ENCODE measurements at regions not wholly inside any gene's neighbourhood (a gene's known extent, or its start where the extent isn't known, plus 50 kb on each side); places are given as distances from the start of the nearest gene placed in this dataset.

DNA sequence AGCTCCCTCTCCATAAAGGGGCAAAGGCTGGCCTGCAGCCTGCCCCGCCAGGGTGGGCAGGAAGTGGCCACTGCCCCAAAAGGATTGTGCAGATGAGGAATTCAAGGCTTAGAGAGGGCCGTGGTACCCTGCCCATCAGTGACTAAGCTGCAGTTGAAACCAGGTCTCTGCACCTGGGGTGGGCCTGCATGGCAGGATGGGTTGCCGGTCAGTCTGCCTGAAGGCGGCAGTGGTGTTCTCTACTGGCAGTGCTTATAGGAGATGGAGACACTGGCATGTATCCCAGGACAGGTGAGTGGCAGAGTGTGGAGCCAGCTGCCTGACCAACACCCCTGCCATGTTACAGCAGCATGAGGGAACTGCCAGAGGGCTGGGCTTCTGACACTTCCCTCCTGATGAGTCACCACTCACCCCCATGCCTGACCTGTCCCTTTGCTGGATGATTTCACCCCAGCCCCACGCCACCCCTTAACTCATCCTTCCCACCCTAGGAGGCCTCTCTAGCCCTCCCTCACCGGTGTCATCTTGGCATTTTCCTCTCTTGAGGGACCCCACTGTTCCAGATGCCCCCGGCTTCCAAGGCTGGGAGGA is 70.2 kb upstream of the LMO1 start:
- peaks cover 36% of the 10 kb centered on the region for H3K4me1 ChIP-seq (ENCODE audit: insufficient read depth, insufficient read length)
- H3K9me3 ChIP-seq (ENCODE audit: insufficient read depth, low read length), result no peaks in the 10 kb centered on the region
- TF ChIP-seq SUZ12 (IDR thresholded peaks at IDR 0.05; ENCODE audit: extremely low read depth, insufficient read depth, insufficient read length), result no peak
- TF ChIP-seq YY1 (IDR thresholded peaks at IDR 0.05; ENCODE audit: insufficient read depth, insufficient read length), result no peak
- TF ChIP-seq ZNF274 (IDR thresholded peaks at IDR 0.05; ENCODE audit: low read depth, low read length), result no peak
- H3K9ac ChIP-seq (ENCODE audit: insufficient read length, low read depth), result no peak overlapping the region
- no peak overlapping the region for H3K4me3 ChIP-seq (ENCODE audit: insufficient read length, low read depth)
- DNase-seq (ENCODE audit: low read depth, low spot score), result no peak
- no peaks in the 10 kb centered on the region for H3K36me3 ChIP-seq (ENCODE audit: insufficient read depth, insufficient read length, low read length)
- peaks cover 7% of the 10 kb centered on the region for H3K27me3 ChIP-seq (ENCODE audit: insufficient read depth, insufficient read length)

DNA sequence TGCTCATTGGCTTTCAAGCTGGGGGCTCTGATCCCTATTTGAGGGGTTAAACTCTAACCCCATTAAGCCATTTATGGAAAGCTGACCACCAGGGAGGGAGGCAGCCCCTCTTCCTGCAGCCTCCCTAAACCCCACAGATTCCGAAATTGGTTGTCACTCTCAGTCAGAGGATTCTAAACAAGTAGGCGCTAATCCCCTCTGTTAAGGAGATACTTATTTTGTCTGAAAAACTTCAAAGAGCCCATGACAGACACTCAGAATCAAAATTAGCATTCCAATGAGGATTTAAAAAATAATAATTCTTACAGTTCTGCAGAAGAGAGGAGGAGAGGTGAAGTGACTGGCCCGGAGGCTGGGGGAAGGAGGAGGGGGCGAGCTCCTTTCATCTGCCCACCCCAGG is 69.7 kb upstream of the LMO1 start:
- peaks cover 36% of the 10 kb centered on the region for H3K4me1 ChIP-seq (ENCODE audit: insufficient read depth, insufficient read length)
- no peak for DNase-seq (ENCODE audit: low read depth, low spot score)
- H3K27me3 ChIP-seq (ENCODE audit: insufficient read depth, insufficient read length), result peaks cover 7% of the 10 kb centered on the region
- H3K36me3 ChIP-seq (ENCODE audit: insufficient read depth, insufficient read length, low read length), result no peaks in the 10 kb centered on the region
- H3K9ac ChIP-seq (ENCODE audit: insufficient read length, low read depth), result no peak overlapping the region
- H3K4me3 ChIP-seq (ENCODE audit: insufficient read length, low read depth), result no peak overlapping the region
- no peak for TF ChIP-seq SUZ12 (IDR thresholded peaks at IDR 0.05; ENCODE audit: extremely low read depth, insufficient read depth, insufficient read length)
- TF ChIP-seq YY1 (IDR thresholded peaks at IDR 0.05; ENCODE audit: insufficient read depth, insufficient read length), result no peak
- TF ChIP-seq ZNF274 (IDR thresholded peaks at IDR 0.05; ENCODE audit: low read depth, low read length), result no peak
- no peaks in the 10 kb centered on the region for H3K9me3 ChIP-seq (ENCODE audit: insufficient read depth, low read length)

DNA sequence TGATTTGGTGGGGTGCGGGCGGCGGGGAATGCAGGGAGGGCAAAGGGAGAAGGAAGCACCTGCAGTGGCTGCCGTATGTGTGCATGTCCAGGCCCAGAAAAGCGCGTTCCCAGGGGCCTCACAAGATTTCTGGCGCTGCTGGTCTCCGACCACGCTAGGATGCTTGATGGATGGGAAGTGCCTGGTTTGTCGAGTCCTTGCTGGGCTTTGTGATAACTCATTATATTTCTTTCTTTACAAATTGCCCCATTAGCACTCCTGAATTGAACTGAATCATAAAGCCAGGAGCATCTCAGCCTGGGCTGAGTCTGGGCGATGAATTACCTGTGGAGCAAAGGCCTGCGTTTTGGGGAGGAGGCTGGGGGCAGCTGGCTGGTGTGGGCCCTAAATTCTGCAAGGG is 69.2 kb upstream of the LMO1 start:
- H3K4me3 ChIP-seq (ENCODE audit: insufficient read length, low read depth), result no peak overlapping the region
- H3K27me3 ChIP-seq (ENCODE audit: insufficient read depth, insufficient read length), result peaks cover 7% of the 10 kb centered on the region
- H3K9ac ChIP-seq (ENCODE audit: insufficient read length, low read depth), result no peak overlapping the region
- H3K9me3 ChIP-seq (ENCODE audit: insufficient read depth, low read length), result no peaks in the 10 kb centered on the region
- H3K36me3 ChIP-seq (ENCODE audit: insufficient read depth, insufficient read length, low read length), result no peaks in the 10 kb centered on the region
- H3K4me1 ChIP-seq (ENCODE audit: insufficient read depth, insufficient read length), result peaks cover 36% of the 10 kb centered on the region
- TF ChIP-seq YY1 (IDR thresholded peaks at IDR 0.05; ENCODE audit: insufficient read depth, insufficient read length) (no peak), ZNF274 (IDR thresholded peaks at IDR 0.05; ENCODE audit: low read depth, low read length) (no peak), SUZ12 (IDR thresholded peaks at IDR 0.05; ENCODE audit: extremely low read depth, insufficient read depth, insufficient read length) (no peak)
- DNase-seq (ENCODE audit: low read depth, low spot score), result no peak

DNA sequence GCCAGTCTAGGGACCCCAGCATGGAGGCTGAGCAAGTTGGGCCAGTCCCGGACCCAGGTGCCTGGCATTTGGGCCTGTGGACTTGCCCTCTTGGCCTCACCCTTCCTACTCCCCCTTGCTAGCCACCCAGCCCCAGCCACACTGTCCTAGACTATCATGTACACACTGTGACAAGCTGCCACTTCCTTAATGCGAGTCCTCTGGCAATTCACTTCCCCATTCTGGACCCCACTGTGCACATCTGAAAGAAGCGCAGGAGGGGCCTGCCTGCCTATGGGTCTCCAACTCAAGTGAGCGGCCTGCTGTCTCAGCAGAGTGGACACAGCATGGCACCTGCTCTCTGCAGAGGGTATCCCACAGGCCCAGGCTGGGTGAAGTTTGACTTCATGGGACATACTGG is 68.5 kb upstream of the LMO1 start:
- no peak for DNase-seq (ENCODE audit: low read depth, low spot score)
- TF ChIP-seq SUZ12 (IDR thresholded peaks at IDR 0.05; ENCODE audit: extremely low read depth, insufficient read depth, insufficient read length) (no peak), YY1 (IDR thresholded peaks at IDR 0.05; ENCODE audit: insufficient read depth, insufficient read length) (no peak), ZNF274 (IDR thresholded peaks at IDR 0.05; ENCODE audit: low read depth, low read length) (no peak)
- H3K4me1 ChIP-seq (ENCODE audit: insufficient read depth, insufficient read length), result peaks cover 36% of the 10 kb centered on the region
- H3K4me3 ChIP-seq (ENCODE audit: insufficient read length, low read depth), result no peak overlapping the region
- no peaks in the 10 kb centered on the region for H3K9me3 ChIP-seq (ENCODE audit: insufficient read depth, low read length)
- H3K27me3 ChIP-seq (ENCODE audit: insufficient read depth, insufficient read length), result peaks cover 7% of the 10 kb centered on the region
- no peaks in the 10 kb centered on the region for H3K36me3 ChIP-seq (ENCODE audit: insufficient read depth, insufficient read length, low read length)
- H3K9ac ChIP-seq (ENCODE audit: insufficient read length, low read depth), result no peak overlapping the region

DNA sequence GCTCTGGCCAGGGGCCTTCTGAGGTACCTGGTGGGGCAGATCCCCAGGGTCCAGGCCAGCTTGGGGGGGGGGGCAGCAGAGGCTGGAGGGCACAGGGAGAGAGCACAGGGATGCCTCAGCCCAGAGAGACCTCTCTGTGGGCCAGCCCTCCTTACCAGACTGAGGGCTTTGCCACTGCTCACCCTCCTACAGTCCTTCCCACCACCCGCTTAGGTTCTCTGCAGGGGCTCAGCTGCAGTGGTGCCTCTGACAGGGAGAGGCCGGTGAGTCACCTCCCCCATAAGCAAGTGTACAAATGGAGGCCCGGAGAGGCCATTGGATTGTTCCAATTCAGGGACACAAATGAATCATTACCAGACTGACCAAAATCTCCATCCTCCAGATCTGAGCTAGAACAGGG is 68.1 kb upstream of the LMO1 start:
- Histone ChIP-seq H3K9me3 (ENCODE audit: insufficient read depth, low read length) (no peaks in the 10 kb centered on the region), H3K27me3 (ENCODE audit: insufficient read depth, insufficient read length) (peaks cover 7% of the 10 kb centered on the region), H3K9ac (ENCODE audit: insufficient read length, low read depth) (no peak overlapping the region), H3K4me1 (ENCODE audit: insufficient read depth, insufficient read length) (peaks cover 34% of the 10 kb centered on the region), H3K4me3 (ENCODE audit: insufficient read length, low read depth) (no peak overlapping the region), H3K36me3 (ENCODE audit: insufficient read depth, insufficient read length, low read length) (no peaks in the 10 kb centered on the region)
- DNase-seq (ENCODE audit: low read depth, low spot score), result no peak
- TF ChIP-seq SUZ12 (IDR thresholded peaks at IDR 0.05; ENCODE audit: extremely low read depth, insufficient read depth, insufficient read length) (no peak), ZNF274 (IDR thresholded peaks at IDR 0.05; ENCODE audit: low read depth, low read length) (no peak), YY1 (IDR thresholded peaks at IDR 0.05; ENCODE audit: insufficient read depth, insufficient read length) (no peak)

DNA sequence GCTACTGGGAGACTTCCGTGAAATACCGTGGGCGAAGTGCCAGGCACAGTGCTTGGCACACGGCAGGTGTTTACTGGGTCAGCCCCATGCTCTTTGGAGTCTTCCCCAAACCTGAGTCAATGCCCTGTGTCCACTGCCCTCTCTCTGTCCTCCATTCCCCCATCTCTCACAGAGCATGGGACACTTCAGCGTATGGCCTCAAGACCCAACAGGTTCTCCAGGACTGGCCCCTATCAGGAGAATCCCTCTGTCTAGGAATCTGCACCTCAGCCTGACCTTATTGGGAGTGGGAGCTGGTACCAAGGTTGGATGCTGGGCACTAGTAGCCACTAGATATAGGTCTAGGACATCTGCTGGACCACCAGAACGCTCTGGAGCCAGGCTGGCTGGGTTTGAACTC is 67.2 kb upstream of the LMO1 start:
- Histone ChIP-seq H3K4me1 (ENCODE audit: insufficient read depth, insufficient read length) (peaks cover 30% of the 10 kb centered on the region), H3K4me3 (ENCODE audit: insufficient read length, low read depth) (no peak overlapping the region), H3K9ac (ENCODE audit: insufficient read length, low read depth) (no peak overlapping the region), H3K36me3 (ENCODE audit: insufficient read depth, insufficient read length, low read length) (no peaks in the 10 kb centered on the region), H3K9me3 (ENCODE audit: insufficient read depth, low read length) (no peaks in the 10 kb centered on the region), H3K27me3 (ENCODE audit: insufficient read depth, insufficient read length) (peaks cover 7% of the 10 kb centered on the region)
- TF ChIP-seq YY1 (IDR thresholded peaks at IDR 0.05; ENCODE audit: insufficient read depth, insufficient read length), result no peak
- no peak for DNase-seq (ENCODE audit: low read depth, low spot score)

DNA sequence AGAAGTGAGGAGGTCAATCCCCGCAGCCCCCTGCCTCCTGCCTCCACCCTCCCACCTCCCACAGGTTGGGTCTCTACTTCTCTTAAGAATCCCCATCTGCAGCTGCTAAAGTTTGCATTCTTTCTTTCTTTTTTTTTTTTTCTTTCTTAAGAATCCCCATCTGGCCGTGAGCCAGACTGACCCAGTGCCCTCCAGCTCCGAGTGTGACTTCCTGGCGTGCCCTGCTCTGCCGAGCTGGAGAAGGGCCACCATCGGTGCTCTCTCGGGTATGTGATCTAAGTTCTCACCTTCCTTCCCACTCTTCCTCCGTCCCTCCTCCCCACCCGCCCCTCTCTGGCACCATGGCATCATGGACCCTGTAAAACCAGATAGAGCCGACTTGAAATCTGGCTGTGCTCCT is 66.7 kb upstream of the LMO1 start:
- H3K4me1 ChIP-seq (ENCODE audit: insufficient read depth, insufficient read length), result peaks cover 30% of the 10 kb centered on the region
- no peak overlapping the region for H3K9ac ChIP-seq (ENCODE audit: insufficient read length, low read depth)
- no peak overlapping the region for H3K4me3 ChIP-seq (ENCODE audit: insufficient read length, low read depth)
- H3K27me3 ChIP-seq (ENCODE audit: insufficient read depth, insufficient read length), result peaks cover 7% of the 10 kb centered on the region
- DNase-seq (ENCODE audit: low read depth, low spot score), result no peak
- no peaks in the 10 kb centered on the region for H3K9me3 ChIP-seq (ENCODE audit: insufficient read depth, low read length)
- H3K36me3 ChIP-seq (ENCODE audit: insufficient read depth, insufficient read length, low read length), result no peaks in the 10 kb centered on the region
- TF ChIP-seq ZNF274 (IDR thresholded peaks at IDR 0.05; ENCODE audit: low read depth, low read length) (no peak), SUZ12 (IDR thresholded peaks at IDR 0.05; ENCODE audit: extremely low read depth, insufficient read depth, insufficient read length) (no peak), YY1 (IDR thresholded peaks at IDR 0.05; ENCODE audit: insufficient read depth, insufficient read length) (no peak)

All from NT2/D1 (cell line).